ENCODE measurements at regions not wholly inside any gene's neighbourhood (a gene's known extent, or its start where the extent isn't known, plus 50 kb on each side); places are given as distances from the start of the nearest gene placed in this dataset.

- Histone ChIP-seq H3K27me3 (replicated peaks; ENCODE audit: insufficient read depth) (no peaks in the 10 kb centered on the region), H3K9me3 (no peaks in the 10 kb centered on the region), H3K4me3 (no peak overlapping the region), H3K36me3 (no peaks in the 10 kb centered on the region), H3K4me1 (ENCODE audit: control insufficient read depth in 1 of 2, low read depth in 2 of 2) (no peaks in the 10 kb centered on the region), H3K27ac (no peak overlapping the region)
- DNase-seq (ENCODE audit: low spot score) (no peak), ATAC-seq (ENCODE audit: insufficient number of reproducible peaks, low FRiP score, low read depth) (no peak)
- no peak for TF ChIP-seq CTCF (IDR thresholded peaks at IDR 0.05)
These were observed 1803.3 kb downstream of the SLITRK5 start for GRCh38 chr13:89474432-89474831.

- no peak overlapping the region for H3K4me3 ChIP-seq
- no peaks in the 10 kb centered on the region for H3K27me3 ChIP-seq (replicated peaks; ENCODE audit: insufficient read depth)
- no peak for TF ChIP-seq CTCF (IDR thresholded peaks at IDR 0.05)
- no peaks in the 10 kb centered on the region for H3K4me1 ChIP-seq (ENCODE audit: control insufficient read depth in 1 of 2, low read depth in 2 of 2)
- ATAC-seq (ENCODE audit: insufficient number of reproducible peaks, low FRiP score, low read depth), result no peak
- no peaks in the 10 kb centered on the region for H3K9me3 ChIP-seq
- H3K36me3 ChIP-seq, result no peaks in the 10 kb centered on the region
- DNase-seq (ENCODE audit: low spot score), result no peak
- no peak overlapping the region for H3K27ac ChIP-seq
These were observed 1814.9 kb downstream of the SLITRK5 start for GRCh38 chr13:89486065-89486464.

- DNase-seq (ENCODE audit: low spot score) (no peak), ATAC-seq (ENCODE audit: insufficient number of reproducible peaks, low FRiP score, low read depth) (no peak)
- TF ChIP-seq CTCF (IDR thresholded peaks at IDR 0.05), result no peak
- Histone ChIP-seq H3K36me3 (no peaks in the 10 kb centered on the region), H3K9me3 (no peaks in the 10 kb centered on the region), H3K4me3 (no peak overlapping the region), H3K27me3 (replicated peaks; ENCODE audit: insufficient read depth) (no peaks in the 10 kb centered on the region), H3K4me1 (ENCODE audit: control insufficient read depth in 1 of 2, low read depth in 2 of 2) (no peaks in the 10 kb centered on the region), H3K27ac (no peak overlapping the region)
These were observed 1815.5 kb downstream of the SLITRK5 start for GRCh38 chr13:89486709-89487108.

GRCh38 chr13:89490661-89491060, 1819.5 kb downstream of the SLITRK5 start:
- no peaks in the 10 kb centered on the region for H3K9me3 ChIP-seq
- no peak overlapping the region for H3K4me3 ChIP-seq
- no peak overlapping the region for H3K27ac ChIP-seq
- no peak for ATAC-seq (ENCODE audit: insufficient number of reproducible peaks, low FRiP score, low read depth)
- no peak for TF ChIP-seq CTCF (IDR thresholded peaks at IDR 0.05)
- no peak for DNase-seq (ENCODE audit: low spot score)
- H3K36me3 ChIP-seq, result no peaks in the 10 kb centered on the region
- no peaks in the 10 kb centered on the region for H3K27me3 ChIP-seq (replicated peaks; ENCODE audit: insufficient read depth)
- H3K4me1 ChIP-seq (ENCODE audit: control insufficient read depth in 1 of 2, low read depth in 2 of 2), result no peaks in the 10 kb centered on the region

GRCh38 chr13:89496478-89496877, 1825.3 kb downstream of the SLITRK5 start:
- Histone ChIP-seq H3K27ac (no peak overlapping the region), H3K4me3 (no peak overlapping the region), H3K36me3 (no peaks in the 10 kb centered on the region), H3K4me1 (ENCODE audit: control insufficient read depth in 1 of 2, low read depth in 2 of 2) (no peaks in the 10 kb centered on the region), H3K27me3 (replicated peaks; ENCODE audit: insufficient read depth) (no peaks in the 10 kb centered on the region), H3K9me3 (no peaks in the 10 kb centered on the region)
- no peak for DNase-seq (ENCODE audit: low spot score)
- TF ChIP-seq CTCF (IDR thresholded peaks at IDR 0.05), result no peak
- no peak for ATAC-seq (ENCODE audit: insufficient number of reproducible peaks, low FRiP score, low read depth)

Measured in thoracic aorta (tissue), 2 donors.